GM12878 (cell line): ENCODE measurements at regions not wholly inside any gene's neighbourhood (a gene's known extent, or its start where the extent isn't known, plus 50 kb on each side); places are given as distances from the start of the nearest gene placed in this dataset.
A peak's percentile ranks its signal among the peaks of the same experiment; 100 is the strongest.

ENCODE experiments used
- ATAC-seq: fragments of 200-7000 bp; cut with Tn5 transposase; 3 replicates; pipeline ENCODE4 v1.9.1; 2020; ENCODE audit warnings: mild to moderate bottlenecking, moderate library complexity
- BruUV-seq: library from RNA; stranded (reverse); fragments of 400-500 nt; replicated peaks from 2 replicates; lab custom pipeline; 2021; lab: Mats Ljungman, UMichigan
- CTCF ChIA-PET: fragments of 300-600 bp; sonication (Branson Sonifier 250); formaldehyde crosslinking; extraction: SDS; loops from one replicate; lab custom pipeline; 2021; ENCODE audit warnings: inconsistent platforms; lab: Yijun Ruan, JAX
- POLR2A ChIA-PET: fragments of 350-600 bp; formaldehyde crosslinking; extraction: SDS; loops from one replicate; lab custom pipeline; 2021; ENCODE audit warnings: inconsistent platforms; lab: Charles Lee
- RAD21 ChIA-PET: fragments of 300-600 bp; sonication (Branson Sonifier 250); formaldehyde crosslinking; loops from one replicate; lab custom pipeline; 2023; ENCODE audit warnings: antibody characterized with exemption; ENCODE audit not compliant: unreplicated experiment; lab: Charles Lee
- SMC1A ChIA-PET: fragments of 300-600 bp; sonication (Branson Sonifier 250); formaldehyde crosslinking; loops from one replicate; lab custom pipeline; 2023; ENCODE audit not compliant: unreplicated experiment, uncharacterized antibody; lab: Charles Lee
- DNase-seq: peaks from one replicate; pipeline ENCODE4 v3.0.0-alpha.2; 2011; ENCODE audit warnings: low read depth, low spot score
- FAIRE-seq: peaks from 3 replicates; lab custom pipeline; 2011; peaks lifted over from hg19 to GRCh38; lab: Jason Lieb, UNC
- H2AFZ ChIP-seq: 2 replicates; pipeline ENCODE4 v1.6.0; 2011; ENCODE audit warnings: low read depth, low read length, control low read depth; ENCODE audit not compliant: control insufficient read depth
- H3K27ac ChIP-seq: 2 replicates; pipeline ENCODE4 v1.5.1; 2011; ENCODE audit warnings: control low read depth; ENCODE audit not compliant: control insufficient read depth, insufficient read depth
- H3K27me3 ChIP-seq, 2 experiments: replicated peaks in 1 of 2; 2 replicates each; pipeline versions ENCODE4 v1.6.0 to v1.6.1; 2011; ENCODE audit warnings: low read length in 1 of 2; ENCODE audit not compliant: control insufficient read depth in 2 of 2, insufficient read depth in 2 of 2
- H3K36me3 ChIP-seq, 2 experiments: 2 replicates each; pipeline ENCODE4 v1.5.1; 2011; ENCODE audit warnings: low read length in 1 of 2; ENCODE audit not compliant: control insufficient read depth in 2 of 2, insufficient read depth in 2 of 2
- H3K4me1 ChIP-seq: 2 replicates; pipeline ENCODE4 v1.6.1; 2011; ENCODE audit warnings: mild to moderate bottlenecking, low read length, moderate library complexity, mixed read lengths; ENCODE audit not compliant: control insufficient read depth, insufficient read depth
- H3K4me2 ChIP-seq: 2 replicates; pipeline ENCODE4 v1.6.0; 2011; ENCODE audit warnings: control low read depth; ENCODE audit not compliant: control insufficient read depth, insufficient read depth
- H3K4me3 ChIP-seq: fragments of 200-600 bp; sonication (generic); 2 replicates; pipeline ENCODE4 v1.5.1; 2016
- H3K79me2 ChIP-seq: 2 replicates; pipeline ENCODE4 v1.6.0; 2011; ENCODE audit warnings: low read length; ENCODE audit not compliant: control insufficient read depth, insufficient read depth
- H3K9ac ChIP-seq: 2 replicates; pipeline ENCODE4 v1.8.0; 2011; ENCODE audit warnings: low read length, control low read depth, mixed read lengths; ENCODE audit not compliant: control insufficient read depth, insufficient read depth
- H3K9me3 ChIP-seq: replicated peaks from 3 replicates; pipeline ENCODE4 v1.5.1; 2011; ENCODE audit warnings: mild to moderate bottlenecking, low read length; ENCODE audit not compliant: control insufficient read depth, insufficient read depth
- H4K20me1 ChIP-seq: 2 replicates; pipeline ENCODE4 v1.6.0; 2011; ENCODE audit not compliant: control insufficient read depth, insufficient read depth
- BCL11A ChIP-seq: IDR thresholded peaks from 2 replicates; pipeline ENCODE4 v1.6.1; 2011; ENCODE audit warnings: low read depth, low read length
- BHLHE40 ChIP-seq, 2 experiments: fragments of 450-650 bp in 1 of 2; IDR thresholded peaks; 2 replicates each; pipeline ENCODE4 v1.6.1; 2011 to 2017; ENCODE audit warnings: low read depth in 2 of 2, borderline replicate concordance in 1 of 2, improper control_type of control experiment in 1 of 2, low read length in 1 of 2, mild to moderate bottlenecking in 1 of 2
- CBX3 ChIP-seq: fragments of 200-600 bp; sonication (generic); IDR thresholded peaks from 2 replicates; pipeline ENCODE4 v1.6.1; 2016; ENCODE audit warnings: low read depth, borderline replicate concordance
- CTCF ChIP-seq, 3 experiments: IDR thresholded peaks in 2 of 3; conservative IDR thresholded peaks in 1 of 3; 2 replicates each; pipeline ENCODE4 v1.5.1; 2011; ENCODE audit warnings: low read depth in 3 of 3, low read length in 3 of 3, mild to moderate bottlenecking in 3 of 3, control low read depth in 2 of 3, moderate library complexity in 2 of 3, inconsistent platforms in 1 of 3, mixed read lengths in 1 of 3; ENCODE audit not compliant: control insufficient read depth in 2 of 3, insufficient read depth in 1 of 3; ENCODE audit errors: extremely low read depth in 1 of 3
- EED ChIP-seq: sonication (generic); IDR thresholded peaks from 2 replicates; pipeline ENCODE4 v1.6.1; 2016; ENCODE audit warnings: antibody characterized with exemption, low read depth
- IKZF2 ChIP-seq, 2 experiments: fragments of 450-650 bp; IDR thresholded peaks; 2 replicates each; pipeline ENCODE4 v1.6.1; 2017; ENCODE audit warnings: mild to moderate bottlenecking in 2 of 2, moderate library complexity in 2 of 2
- KDM1A ChIP-seq: fragments of 200-600 bp; sonication (generic); IDR thresholded peaks from 2 replicates; pipeline ENCODE4 v1.6.1; 2016; ENCODE audit warnings: borderline replicate concordance
- NFIC ChIP-seq: IDR thresholded peaks from 2 replicates; pipeline ENCODE4 v1.6.1; 2012; ENCODE audit warnings: low read depth, mild to moderate bottlenecking, inconsistent platforms, low read length, moderate library complexity
- NFYA ChIP-seq: IDR thresholded peaks from 2 replicates; pipeline ENCODE4 v1.6.1; 2011; ENCODE audit warnings: low read depth, mild to moderate bottlenecking, low read length, improper control_type of control experiment, borderline replicate concordance
- PBX3 ChIP-seq: IDR thresholded peaks from 2 replicates; pipeline ENCODE4 v1.6.1; 2011; ENCODE audit warnings: mild to moderate bottlenecking, low read depth, low read length, moderate library complexity; ENCODE audit not compliant: insufficient replicate concordance
- RUNX3 ChIP-seq: IDR thresholded peaks from 2 replicates; pipeline ENCODE4 v1.6.1; 2012; ENCODE audit warnings: low read length, inconsistent platforms
- SPI1 ChIP-seq: IDR thresholded peaks from 2 replicates; pipeline ENCODE4 v1.6.1; 2011; ENCODE audit warnings: low read depth, mild to moderate bottlenecking, low read length, moderate library complexity, borderline replicate concordance; ENCODE audit not compliant: insufficient read depth
- USF1 ChIP-seq: IDR thresholded peaks from 2 replicates; pipeline ENCODE4 v1.6.1; 2011; ENCODE audit warnings: borderline replicate concordance, low read depth, mild to moderate bottlenecking, moderate library complexity, mixed read lengths, low read length; ENCODE audit not compliant: insufficient read depth; ENCODE audit errors: extremely low read length
- ZNF687 ChIP-seq: fragments of 450-650 bp; IDR thresholded peaks from 2 replicates; pipeline ENCODE4 v1.6.1; 2017; ENCODE audit warnings: mild to moderate bottlenecking, moderate library complexity
- WGBS: methylation state at CpG from one replicate; pipeline ENCODE4 v1.1.6; 2016; ENCODE audit warnings: low lambda C conversion rate; ENCODE audit not compliant: insufficient replicate concordance, insufficient coverage; ENCODE audit errors: missing lambda C conversion rate; 5-methylcytosine and 5-hydroxymethylcytosine counted together
- in situ Hi-C: fragments of 300-500 bp; cut with MboI; formaldehyde crosslinking; loops from 9 replicates; pipeline ENCODE4 v1.14.3; 2018; ENCODE audit warnings: mixed read lengths
- intact Hi-C: fragments of 100-400 bp; cut with micrococcal nuclease; formaldehyde crosslinking; loops from one replicate; pipeline ENCODE4 v1.14.2; 2022; ENCODE audit not compliant: unreplicated experiment

GRCh38 chr3:31173118-31173718 is 278.8 kb upstream of the GADL1 start:
- intact Hi-C loops: no loop called here
- Histone ChIP-seq H3K36me3 (no peaks in the 10 kb centered on the region), H4K20me1 (no peaks in the 10 kb centered on the region), H3K27me3 (no peaks in the 10 kb centered on the region), H3K4me1 (no peaks in the 10 kb centered on the region; the same call in 1 of the 2 replicates), H3K79me2 (no peaks in the 10 kb centered on the region), H2AFZ (peak overlapping the region; percentile 4; the same call in 1 of the 2 replicates), H3K9ac (no peak overlapping the region), H3K27ac (no peak overlapping the region), H3K4me3 (no peak overlapping the region), H3K9me3 (peaks cover 3% of the 10 kb centered on the region; the same call in 2 of the 3 replicates), H3K4me2 (0 out of 2 replicates have a peak overlapping the region, but pooled peaks have one; percentile 18)
- DNase-seq: no peak
- in situ Hi-C loops: no loop called here
- peak; percentile 33; the same call in 2 of the 3 replicates for ATAC-seq
- SMC1A ChIA-PET: interaction anchor here (0.8 to 1.7 kb wide), 16 partner anchors 10 to 289 kb away, joined by 3 to 5 read pairs (median 3); no protein-coding TSS in a partner anchor
- POLR2A ChIA-PET: interaction anchor here (0.8 to 1.2 kb wide), 2 partner anchors 30 to 40 kb away, joined by 3 read pairs; no protein-coding TSS in a partner anchor
- RAD21 ChIA-PET: interaction anchor here (0.9 kb wide), 1 partner anchor 359 kb away, joined by 3 read pairs; the partner anchor contains the start of gene STT3B
- CTCF ChIA-PET: interaction anchor here (1.3 to 1.6 kb wide), 3 partner anchors 13 to 30 kb away, joined by 4 to 5 read pairs (median 4); no protein-coding TSS in a partner anchor
- 0% methylated on average over 1 of the region's 1 CpG for WGBS
- FAIRE-seq: no peak
- no TSS peak for BruUV-seq
- TF ChIP-seq NFIC: peak; percentile 32; the same call in 1 of the 2 replicates
- TF ChIP-seq RUNX3: peak; percentile 43; the same call in 1 of the 2 replicates
- TF ChIP-seq EED: peak; percentile 40; the same call in 1 of the 2 replicates
- TF ChIP-seq USF1: no peak
- no peak for TF ChIP-seq ZNF687
- TF ChIP-seq NFYA: no peak
- TF ChIP-seq BCL11A: no peak
- no peak for TF ChIP-seq SPI1
- no peak for TF ChIP-seq KDM1A
- TF ChIP-seq PBX3: no peak
- TF ChIP-seq CTCF (IDR thresholded peaks at IDR 0.05 in 2 of 3, conservative IDR thresholded peaks at IDR 0.05 in 1 of 3; ENCODE audit: control insufficient read depth in 2 of 3, extremely low read depth in 1 of 3, insufficient read depth in 1 of 3, low read depth in 3 of 3, low read length in 3 of 3): no peak
- peak in 1 of 2 experiments; percentile 22; a peak in 1 of 4 replicates for TF ChIP-seq BHLHE40 (IDR thresholded peaks at IDR 0.05; ENCODE audit: borderline replicate concordance in 1 of 2, low read depth in 2 of 2, low read length in 1 of 2)
- peak; percentile 25 to 36; a peak in 2 of 4 replicates for TF ChIP-seq IKZF2 (IDR thresholded peaks at IDR 0.05)
- no peak for TF ChIP-seq CBX3
